ENCODE measurements at regions not wholly inside any gene's neighbourhood (a gene's known extent, or its start where the extent isn't known, plus 50 kb on each side); places are given as distances from the start of the nearest gene placed in this dataset.

- no peak for TF ChIP-seq POLR2A (IDR thresholded peaks at IDR 0.05; ENCODE audit: low read depth, low read length)
- no peak for TF ChIP-seq SMC3 (IDR thresholded peaks at IDR 0.05; ENCODE audit: borderline replicate concordance, low read length)
- no peak for TF ChIP-seq PML (IDR thresholded peaks at IDR 0.05; ENCODE audit: low read length)
- no peak for TF ChIP-seq CHD2 (IDR thresholded peaks at IDR 0.05; ENCODE audit: borderline replicate concordance, low read depth, low read length)
- TF ChIP-seq RBBP5 (conservative IDR thresholded peaks at IDR 0.05), result no peak
- TF ChIP-seq CTCF (IDR thresholded peaks at IDR 0.05 in 2 of 3, conservative IDR thresholded peaks at IDR 0.05 in 1 of 3; ENCODE audit: control insufficient read depth in 2 of 3, extremely low read depth in 1 of 3, insufficient read depth in 1 of 3, low read depth in 3 of 3, low read length in 3 of 3), result no peak
- TF ChIP-seq REST (IDR thresholded peaks at IDR 0.05; ENCODE audit: low read depth, low read length), result no peak
- no peak for TF ChIP-seq PAX5 (IDR thresholded peaks at IDR 0.05; ENCODE audit: borderline replicate concordance, low read depth, low read length)
- no peak for TF ChIP-seq ZNF274 (IDR thresholded peaks at IDR 0.05; ENCODE audit: insufficient read depth, insufficient read length)
- TF ChIP-seq POLR2AphosphoS5 (IDR thresholded peaks at IDR 0.05; ENCODE audit: low read length), result no peak
- no peak for TF ChIP-seq NRF1 (conservative IDR thresholded peaks at IDR 0.05; ENCODE audit: low read depth, low read length)
These were observed 164.9 kb upstream of the USP9X start for GRCh38 chrX:40920351-40920750.
